ENCODE measurements at regions not wholly inside any gene's neighbourhood (a gene's known extent, or its start where the extent isn't known, plus 50 kb on each side); places are given as distances from the start of the nearest gene placed in this dataset.
"Not testable (repeated sequence)": the region's sequence is repeated elsewhere in the genome, so short reads cannot be mapped to it uniquely, and the experiment has no call there.

DNA sequence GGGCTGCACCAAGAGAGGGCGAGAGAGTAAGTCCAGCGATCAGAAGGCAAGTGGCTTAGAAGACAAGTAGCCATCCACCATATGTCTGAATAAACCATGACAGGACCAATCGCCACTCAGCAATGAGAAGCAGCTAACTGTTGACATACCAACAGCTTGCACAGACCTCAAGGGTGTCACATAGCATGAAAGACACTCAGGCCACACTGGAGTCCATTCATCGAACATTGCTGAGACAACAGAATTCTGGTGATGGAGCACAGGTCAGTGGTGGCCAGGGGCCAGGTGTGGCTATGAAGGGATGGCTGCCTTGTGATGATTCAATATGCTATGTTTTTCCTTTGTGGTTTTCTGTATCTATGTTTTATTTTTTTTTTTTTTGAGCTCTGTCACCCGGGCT lies 236.2 kb upstream of the FRG2C start:
- H3K4me1 Mint-ChIP-seq; POLR2A ChIA-PET; ATAC-seq (ENCODE audit: low read depth); H3K9me3 ChIP-seq (ENCODE audit: control extremely low read depth in 1 of 3, control insufficient read depth in 2 of 3, insufficient read depth in 1 of 3, low read length in 2 of 3); H3K9ac ChIP-seq (ENCODE audit: low read length); H3K4me3 ChIP-seq (ENCODE audit: control extremely low read depth in 1 of 5, extremely low read depth in 1 of 5, insufficient read depth in 1 of 5, low read depth in 2 of 5, low read length in 4 of 5); H3K36me3 ChIP-seq (replicated peaks in 1 of 2; ENCODE audit: control extremely low read depth in 1 of 2, control insufficient read depth in 1 of 2, extremely low read depth in 1 of 2, insufficient read depth in 2 of 2, low read length in 1 of 2); intact Hi-C loops (cut with micrococcal nuclease); H3K79me2 ChIP-seq (ENCODE audit: control insufficient read depth, insufficient read depth, low read length); H3K4me2 ChIP-seq (replicated peaks; ENCODE audit: low read depth, low read length, poor library complexity, severe bottlenecking); H3K9me3 Mint-ChIP-seq (ENCODE audit: insufficient read depth); CTCF ChIA-PET; H3K4me3 Mint-ChIP-seq; H3K27ac Mint-ChIP-seq; H3K27me3 Mint-ChIP-seq; H4K20me1 ChIP-seq (ENCODE audit: control insufficient read depth, insufficient read depth, low read length, poor library complexity, severe bottlenecking); H3K4me1 ChIP-seq (ENCODE audit: control insufficient read depth in 2 of 2, insufficient read depth in 2 of 2, low read length in 2 of 2); H3K27me3 ChIP-seq (replicated peaks in 1 of 4; ENCODE audit: control extremely low read depth in 1 of 4, control insufficient read depth in 3 of 4, insufficient read depth in 4 of 4, low read length in 3 of 4); H2AFZ ChIP-seq (ENCODE audit: insufficient read depth, low read depth, low read length, poor library complexity, severe bottlenecking); DNase-seq; H3K27ac ChIP-seq (ENCODE audit: low read length in 2 of 2): not testable (repeated sequence)
- 86% methylated on average over 5 of the region's 5 CpGs for WGBS (ENCODE audit: insufficient coverage)

DNA sequence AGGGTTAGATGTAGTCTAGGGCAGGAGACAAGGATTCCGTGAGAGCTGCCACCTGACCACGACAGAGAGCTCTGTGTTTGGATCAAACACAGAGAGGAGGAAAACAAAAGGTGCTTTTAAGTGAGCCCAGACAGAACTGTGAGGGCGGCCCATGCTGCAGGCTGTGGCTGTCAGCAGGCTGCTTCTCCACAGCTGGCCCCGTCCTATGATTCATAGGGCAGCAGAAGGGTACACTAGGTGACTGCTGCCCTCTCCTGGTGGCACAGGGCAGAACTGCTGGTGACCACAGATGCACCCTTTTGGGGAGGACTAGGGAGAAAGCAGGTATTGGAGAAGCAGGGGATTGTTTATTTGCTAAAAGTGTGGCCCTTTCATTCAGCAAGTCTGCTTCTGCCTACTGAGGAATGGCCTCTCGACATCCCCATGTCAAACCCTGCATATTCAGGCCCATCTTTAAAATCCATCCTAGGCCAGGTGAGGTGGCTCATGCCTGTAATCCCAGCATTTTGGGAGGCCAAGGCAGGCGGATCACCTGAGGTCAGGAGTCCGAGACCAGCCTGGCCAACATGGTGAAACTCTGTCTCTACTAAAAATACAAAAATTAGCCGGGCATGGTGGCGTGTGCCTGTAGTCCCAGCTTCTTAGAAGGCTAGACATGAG lies 234.4 kb upstream of the FRG2C start:
- 73% methylated on average over 8 of the region's 9 CpGs for WGBS (ENCODE audit: insufficient coverage)
- H2AFZ ChIP-seq (ENCODE audit: insufficient read depth, low read depth, low read length, poor library complexity, severe bottlenecking); POLR2A ChIA-PET; H3K4me3 ChIP-seq (ENCODE audit: control extremely low read depth in 1 of 5, extremely low read depth in 1 of 5, insufficient read depth in 1 of 5, low read depth in 2 of 5, low read length in 4 of 5); H3K27ac Mint-ChIP-seq; H4K20me1 ChIP-seq (ENCODE audit: control insufficient read depth, insufficient read depth, low read length, poor library complexity, severe bottlenecking); H3K4me2 ChIP-seq (replicated peaks; ENCODE audit: low read depth, low read length, poor library complexity, severe bottlenecking); H3K4me3 Mint-ChIP-seq; H3K27me3 ChIP-seq (replicated peaks in 1 of 4; ENCODE audit: control extremely low read depth in 1 of 4, control insufficient read depth in 3 of 4, insufficient read depth in 4 of 4, low read length in 3 of 4); H3K9ac ChIP-seq (ENCODE audit: low read length); ATAC-seq (ENCODE audit: low read depth); intact Hi-C loops (cut with micrococcal nuclease); H3K4me1 ChIP-seq (ENCODE audit: control insufficient read depth in 2 of 2, insufficient read depth in 2 of 2, low read length in 2 of 2); H3K27me3 Mint-ChIP-seq; H3K27ac ChIP-seq (ENCODE audit: low read length in 2 of 2); H3K9me3 Mint-ChIP-seq (ENCODE audit: insufficient read depth); H3K4me1 Mint-ChIP-seq; H3K79me2 ChIP-seq (ENCODE audit: control insufficient read depth, insufficient read depth, low read length); H3K36me3 ChIP-seq (replicated peaks in 1 of 2; ENCODE audit: control extremely low read depth in 1 of 2, control insufficient read depth in 1 of 2, extremely low read depth in 1 of 2, insufficient read depth in 2 of 2, low read length in 1 of 2); H3K9me3 ChIP-seq (ENCODE audit: control extremely low read depth in 1 of 3, control insufficient read depth in 2 of 3, insufficient read depth in 1 of 3, low read length in 2 of 3): not testable (repeated sequence)
- TF ChIP-seq, protein P1, sequence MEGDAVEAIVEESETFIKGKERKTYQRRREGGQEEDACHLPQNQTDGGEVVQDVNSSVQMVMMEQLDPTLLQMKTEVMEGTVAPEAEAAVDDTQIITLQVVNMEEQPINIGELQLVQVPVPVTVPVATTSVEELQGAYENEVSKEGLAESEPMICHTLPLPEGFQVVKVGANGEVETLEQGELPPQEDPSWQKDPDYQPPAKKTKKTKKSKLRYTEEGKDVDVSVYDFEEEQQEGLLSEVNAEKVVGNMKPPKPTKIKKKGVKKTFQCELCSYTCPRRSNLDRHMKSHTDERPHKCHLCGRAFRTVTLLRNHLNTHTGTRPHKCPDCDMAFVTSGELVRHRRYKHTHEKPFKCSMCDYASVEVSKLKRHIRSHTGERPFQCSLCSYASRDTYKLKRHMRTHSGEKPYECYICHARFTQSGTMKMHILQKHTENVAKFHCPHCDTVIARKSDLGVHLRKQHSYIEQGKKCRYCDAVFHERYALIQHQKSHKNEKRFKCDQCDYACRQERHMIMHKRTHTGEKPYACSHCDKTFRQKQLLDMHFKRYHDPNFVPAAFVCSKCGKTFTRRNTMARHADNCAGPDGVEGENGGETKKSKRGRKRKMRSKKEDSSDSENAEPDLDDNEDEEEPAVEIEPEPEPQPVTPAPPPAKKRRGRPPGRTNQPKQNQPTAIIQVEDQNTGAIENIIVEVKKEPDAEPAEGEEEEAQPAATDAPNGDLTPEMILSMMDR (IDR thresholded peaks at IDR 0.05) = peak; percentile 75
- DNase-seq = peak; percentile 56
- CTCF ChIA-PET = interaction anchor here (1.2 to 2.0 kb wide), 3 partner anchors 13 to 238 kb away, joined by 4 to 10 read pairs (median 6); no protein-coding TSS in a partner anchor

DNA sequence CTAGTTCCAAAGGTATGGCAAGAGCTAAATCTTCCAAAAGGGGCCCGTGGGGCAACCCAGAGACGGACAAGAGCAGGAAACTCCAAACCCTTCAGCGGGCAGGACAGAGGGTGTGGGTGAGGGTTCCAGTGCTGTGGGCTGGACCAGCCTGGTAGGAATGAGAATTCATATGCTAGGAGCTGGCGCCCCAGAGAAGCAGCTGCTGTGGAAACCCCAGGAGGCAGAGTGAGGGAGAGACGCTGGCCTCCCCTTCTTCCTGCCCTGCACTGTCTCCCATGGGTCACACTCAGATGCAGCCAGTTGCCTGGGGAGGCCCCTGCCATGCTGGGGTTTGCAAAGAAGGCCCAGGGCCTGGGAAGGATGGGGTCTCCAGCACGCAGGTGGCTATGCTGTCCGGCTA lies 233.7 kb upstream of the FRG2C start:
- H3K4me2 ChIP-seq (replicated peaks; ENCODE audit: low read depth, low read length, poor library complexity, severe bottlenecking); H3K27ac ChIP-seq (ENCODE audit: low read length in 2 of 2); H3K4me1 ChIP-seq (ENCODE audit: control insufficient read depth in 2 of 2, insufficient read depth in 2 of 2, low read length in 2 of 2); H3K36me3 ChIP-seq (replicated peaks in 1 of 2; ENCODE audit: control extremely low read depth in 1 of 2, control insufficient read depth in 1 of 2, extremely low read depth in 1 of 2, insufficient read depth in 2 of 2, low read length in 1 of 2); H3K4me3 Mint-ChIP-seq; H3K4me1 Mint-ChIP-seq; H3K9me3 Mint-ChIP-seq (ENCODE audit: insufficient read depth); intact Hi-C loops (cut with micrococcal nuclease); H3K27me3 ChIP-seq (replicated peaks in 1 of 4; ENCODE audit: control extremely low read depth in 1 of 4, control insufficient read depth in 3 of 4, insufficient read depth in 4 of 4, low read length in 3 of 4); H3K79me2 ChIP-seq (ENCODE audit: control insufficient read depth, insufficient read depth, low read length); H3K9me3 ChIP-seq (ENCODE audit: control extremely low read depth in 1 of 3, control insufficient read depth in 2 of 3, insufficient read depth in 1 of 3, low read length in 2 of 3); H3K27me3 Mint-ChIP-seq; H4K20me1 ChIP-seq (ENCODE audit: control insufficient read depth, insufficient read depth, low read length, poor library complexity, severe bottlenecking); H3K4me3 ChIP-seq (ENCODE audit: control extremely low read depth in 1 of 5, extremely low read depth in 1 of 5, insufficient read depth in 1 of 5, low read depth in 2 of 5, low read length in 4 of 5); H3K27ac Mint-ChIP-seq; H2AFZ ChIP-seq (ENCODE audit: insufficient read depth, low read depth, low read length, poor library complexity, severe bottlenecking); H3K9ac ChIP-seq (ENCODE audit: low read length); POLR2A ChIA-PET; ATAC-seq (ENCODE audit: low read depth); DNase-seq: not testable (repeated sequence)
- CTCF ChIA-PET = interaction anchor here (1.5 to 2.0 kb wide), 2 partner anchors 172 to 239 kb away, joined by 6 to 10 read pairs; no protein-coding TSS in a partner anchor
- WGBS (ENCODE audit: insufficient coverage) = 82% methylated on average over 6 of the region's 7 CpGs
